Frontal cortex (tissue), 3 donors: ENCODE measurements at regions not wholly inside any gene's neighbourhood (a gene's known extent, or its start where the extent isn't known, plus 50 kb on each side); places are given as distances from the start of the nearest gene placed in this dataset.
A peak's percentile ranks its signal among the peaks of the same experiment; 100 is the strongest.
"Not testable (repeated sequence)": the region's sequence is repeated elsewhere in the genome, so short reads cannot be mapped to it uniquely, and the experiment has no call there.

Experiments used
- DNase-seq, 2 donors: peaks; one replicate each; pipeline ENCODE4 v3.0.0; 2012; ENCODE audit warnings: low spot score in 2 of 2
- FAIRE-seq: peaks from 2 replicates; lab custom pipeline; 2012; peaks lifted over from hg19 to GRCh38; lab: Jason Lieb, UNC
- donor health status: control.
- donor health status: control.
- donor health status: control.

- not testable (repeated sequence) for FAIRE-seq, DNase-seq
These were observed 279.9 kb downstream of the PLS3 start for GRCh38 chrX:115840729-115841409.

GRCh38 chrX:115850986-115851385, 290.0 kb downstream of the PLS3 start:
- DNase-seq, FAIRE-seq: not testable (repeated sequence)

GRCh38 chrX:115853260-115853659, 292.3 kb downstream of the PLS3 start:
- FAIRE-seq, DNase-seq: not testable (repeated sequence)

- DNase-seq, result not testable (repeated sequence)
These were observed 289.4 kb upstream of the AGTR2 start for GRCh38 chrX:115881170-115881569.

GRCh38 chrX:115884121-115884520, 286.4 kb upstream of the AGTR2 start:
- not testable (repeated sequence) for DNase-seq, FAIRE-seq

More at GRCh38 chrX:115881170-115881569, 289.4 kb upstream of the AGTR2 start:
- not testable (repeated sequence) for FAIRE-seq

- FAIRE-seq, DNase-seq: not testable (repeated sequence)
These were observed 282.5 kb upstream of the AGTR2 start for GRCh38 chrX:115888041-115888440.

- not testable (repeated sequence) for DNase-seq, FAIRE-seq
These were observed 282.0 kb upstream of the AGTR2 start for GRCh38 chrX:115888519-115888918.

- DNase-seq, result no peak
These were observed 281.2 kb upstream of the AGTR2 start for GRCh38 chrX:115889121-115889890.

GRCh38 chrX:115892056-115892708, 278.4 kb upstream of the AGTR2 start:
- DNase-seq (peak in 1 of 2 donors; percentile 43), FAIRE-seq (no peak)

More at GRCh38 chrX:115889121-115889890, 281.2 kb upstream of the AGTR2 start:
- FAIRE-seq, result no peak

GRCh38 chrX:115892787-115893671, 277.5 kb upstream of the AGTR2 start:
- peak in 1 of 2 donors; percentile 73 for DNase-seq
- no peak for FAIRE-seq

GRCh38 chrX:115894087-115894486, 276.5 kb upstream of the AGTR2 start:
- FAIRE-seq (no peak), DNase-seq (peak in 1 of 2 donors; percentile 60)

GRCh38 chrX:115895678-115896329, 274.7 kb upstream of the AGTR2 start:
- no peak for DNase-seq
- no peak for FAIRE-seq

- FAIRE-seq, result no peak
- DNase-seq, result no peak
These were observed 274.2 kb upstream of the AGTR2 start for GRCh38 chrX:115896362-115896761.

- DNase-seq, result no peak
- no peak for FAIRE-seq
These were observed 272.6 kb upstream of the AGTR2 start for GRCh38 chrX:115897956-115898355.

- FAIRE-seq (no peak), DNase-seq (peak in 1 of 2 donors; percentile 37)
These were observed 272.1 kb upstream of the AGTR2 start for GRCh38 chrX:115898382-115899001.

- no peak for DNase-seq
- no peak for FAIRE-seq
These were observed 270.1 kb upstream of the AGTR2 start for GRCh38 chrX:115900425-115900824.

GRCh38 chrX:115901241-115901640, 269.3 kb upstream of the AGTR2 start:
- no peak for DNase-seq
- FAIRE-seq, result no peak

- DNase-seq (no peak), FAIRE-seq (no peak)
These were observed 267.5 kb upstream of the AGTR2 start for GRCh38 chrX:115902995-115903394.

- no peak for FAIRE-seq
- no peak for DNase-seq
These were observed 264.3 kb upstream of the AGTR2 start for GRCh38 chrX:115906276-115906675.
